ENCODE measurements at regions not wholly inside any gene's neighbourhood (a gene's known extent, or its start where the extent isn't known, plus 50 kb on each side); places are given as distances from the start of the nearest gene placed in this dataset.
A peak's percentile ranks its signal among the peaks of the same experiment; 100 is the strongest.

- no peak for TF ChIP-seq CTCF (IDR thresholded peaks at IDR 0.05)
Observed at GRCh38 chr18:55866006-55866405, 278.0 kb upstream of the TCF4 start.

- no peak for TF ChIP-seq CTCF (IDR thresholded peaks at IDR 0.05)
Observed at GRCh38 chr18:55864281-55864680, 276.3 kb upstream of the TCF4 start.

DNA sequence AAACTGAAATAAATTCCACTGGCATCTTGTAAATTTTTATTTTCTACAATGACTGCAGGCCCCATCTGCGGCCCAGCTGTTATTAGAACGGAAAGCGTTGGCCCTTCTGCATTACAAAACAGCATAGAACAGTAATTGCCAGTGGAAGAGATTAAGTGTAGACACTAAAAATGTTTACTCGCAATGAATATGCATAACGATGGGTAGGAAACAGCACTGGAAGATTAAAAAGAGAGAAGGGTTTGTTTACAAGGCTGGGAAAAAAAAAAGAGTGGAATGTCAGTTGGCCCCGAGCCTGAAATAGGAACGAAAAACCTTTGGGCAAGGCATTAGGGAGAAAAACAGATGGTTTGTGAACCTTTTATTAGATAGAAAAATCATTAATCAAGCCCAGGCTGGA lies 275.9 kb upstream of the TCF4 start:
- TF ChIP-seq CTCF (IDR thresholded peaks at IDR 0.05): no peak

GRCh38 chr18:55863391-55863706 lies 275.4 kb upstream of the TCF4 start:
- TF ChIP-seq CTCF (IDR thresholded peaks at IDR 0.05): no peak

DNA sequence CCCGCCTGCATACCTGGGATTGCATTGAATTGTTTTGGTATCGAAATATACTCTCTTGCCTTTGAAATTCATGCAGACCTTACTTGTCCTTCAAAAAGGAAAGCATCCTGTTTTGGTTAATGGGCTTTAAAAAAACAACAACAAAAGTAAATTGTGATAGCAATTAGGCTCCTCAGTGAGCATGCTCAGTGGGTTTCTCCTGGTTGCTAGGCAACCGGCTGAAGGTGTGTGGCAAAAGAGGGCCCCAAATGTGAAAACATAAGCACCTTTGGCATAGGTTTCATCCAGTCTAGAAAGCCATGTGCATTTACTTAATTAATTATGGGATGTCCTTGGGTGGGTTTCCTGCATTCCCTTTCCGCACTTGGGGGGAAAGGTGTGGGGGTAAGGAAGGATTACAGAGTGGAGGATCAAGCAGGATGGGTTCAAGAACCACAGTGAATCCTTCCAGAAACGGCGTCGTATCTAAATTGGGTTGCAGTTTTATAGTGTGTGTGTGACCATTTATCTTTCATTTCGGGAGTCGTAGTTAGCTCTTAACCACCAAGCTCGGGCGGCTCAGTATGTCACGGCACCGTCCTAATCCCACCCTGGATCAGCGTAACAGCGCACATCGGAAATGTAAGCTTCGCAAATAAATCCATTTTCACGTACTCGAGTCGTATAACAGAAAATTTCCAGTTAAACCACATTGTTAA lies 274.9 kb upstream of the TCF4 start:
- no peak for TF ChIP-seq CTCF (IDR thresholded peaks at IDR 0.05)

DNA sequence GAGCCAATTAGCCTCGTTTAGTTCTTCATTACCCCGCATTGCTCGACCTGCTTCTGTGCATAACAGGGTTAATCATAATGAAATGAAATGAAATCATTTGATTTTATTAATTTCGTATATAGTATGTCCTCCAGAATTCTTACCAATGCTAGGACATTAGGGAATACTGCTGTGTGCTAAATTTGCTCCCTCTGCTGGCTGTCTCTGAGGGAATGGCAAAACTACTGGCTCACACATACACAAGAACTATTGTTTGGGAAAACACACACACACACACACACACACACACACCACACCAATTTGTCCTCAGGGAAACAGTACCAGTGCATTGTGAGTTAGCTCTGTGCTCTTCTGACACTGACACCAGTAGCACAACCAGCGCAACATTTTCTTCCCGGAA lies 273.3 kb upstream of the TCF4 start:
- TF ChIP-seq CTCF (IDR thresholded peaks at IDR 0.05): peak; percentile 65

GRCh38 chr18:55858661-55859515 lies 270.9 kb upstream of the TCF4 start:
- no peak for TF ChIP-seq CTCF (IDR thresholded peaks at IDR 0.05)
